ENCODE measurements at regions not wholly inside any gene's neighbourhood (a gene's known extent, or its start where the extent isn't known, plus 50 kb on each side); places are given as distances from the start of the nearest gene placed in this dataset.
"Not testable (repeated sequence)": the region's sequence is repeated elsewhere in the genome, so short reads cannot be mapped to it uniquely, and the experiment has no call there.

DNA sequence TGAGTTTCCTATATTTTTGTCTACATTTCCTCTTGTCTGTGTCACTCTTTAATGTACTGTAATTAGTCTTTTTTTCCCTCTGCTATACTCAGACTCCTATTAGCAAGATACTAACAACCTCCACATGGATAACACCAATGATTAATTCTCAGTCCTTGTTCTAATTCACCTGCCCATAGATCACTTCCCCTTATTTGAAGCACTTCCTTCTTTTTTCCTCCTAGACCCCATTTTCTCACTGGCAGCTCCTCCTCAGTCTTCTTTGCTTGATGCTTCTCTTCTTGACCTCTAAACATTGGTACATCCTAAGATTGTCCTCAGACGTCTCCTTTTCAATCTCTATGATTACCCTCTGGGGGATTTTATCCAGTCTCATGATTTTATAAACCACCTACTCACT, 98.2 kb upstream of the IMMP2L start:
- DNase-seq: no peak
- H3K36me3 ChIP-seq (ENCODE audit: control insufficient read depth, insufficient read depth, low read length): no peaks in the 10 kb centered on the region
- Mint-ChIP-seq H3K9me3 (peaks cover 0 to 2% (median 0%) of the 10 kb centered on the region in 7 donors), H3K27ac (no peak overlapping the region), H3K36me3 (no peaks in the 10 kb centered on the region), H3K4me1 (no peaks in the 10 kb centered on the region), H3K4me3 (no peak overlapping the region), H3K27me3 (peaks cover 3% of the 10 kb centered on the region)
- H3K4me3 ChIP-seq (ENCODE audit: low read depth, low read length): no peak overlapping the region
- no peaks in the 10 kb centered on the region for H3K27me3 ChIP-seq (ENCODE audit: control insufficient read depth, insufficient read depth, low read length)
- no peaks in the 10 kb centered on the region for H3K4me1 ChIP-seq (ENCODE audit: control insufficient read depth, insufficient read depth, low read length, poor library complexity, severe bottlenecking)
- H3K27ac ChIP-seq (ENCODE audit: insufficient read depth, low read length, poor library complexity, severe bottlenecking): no peak overlapping the region
- no peak for ATAC-seq (ENCODE audit: low read depth in 2 of 2)
- H3K9me3 ChIP-seq (ENCODE audit: control insufficient read depth in 2 of 2, low read length in 2 of 2): no peaks in the 10 kb centered on the region

DNA sequence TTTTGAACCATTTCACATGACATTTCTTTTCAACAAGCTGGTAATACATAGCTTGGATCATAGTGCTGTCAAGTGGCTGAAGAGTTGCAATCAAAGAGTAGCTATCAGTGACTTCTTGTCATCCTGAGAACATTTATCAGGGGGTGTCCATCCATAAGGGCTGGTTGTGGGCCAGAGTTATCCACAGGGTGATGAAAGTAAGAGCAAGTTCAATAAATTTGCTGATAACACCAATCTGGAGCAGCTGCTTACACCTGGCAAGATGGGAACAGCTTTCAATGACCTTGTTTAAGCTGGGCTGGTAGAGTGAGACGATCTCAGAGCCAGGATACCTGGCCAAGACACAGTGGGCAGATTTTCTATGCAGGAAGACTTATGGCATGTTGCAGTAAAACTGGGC, 96.3 kb upstream of the IMMP2L start:
- no peak overlapping the region for H3K4me3 Mint-ChIP-seq
- no peaks in the 10 kb centered on the region for H3K4me1 Mint-ChIP-seq
- Histone ChIP-seq H3K36me3 (ENCODE audit: control insufficient read depth, insufficient read depth, low read length) (no peaks in the 10 kb centered on the region), H3K27me3 (ENCODE audit: control insufficient read depth, insufficient read depth, low read length) (no peaks in the 10 kb centered on the region), H3K27ac (ENCODE audit: insufficient read depth, low read length, poor library complexity, severe bottlenecking) (no peak overlapping the region), H3K9me3 (ENCODE audit: control insufficient read depth in 2 of 2, low read length in 2 of 2) (no peaks in the 10 kb centered on the region), H3K4me1 (ENCODE audit: control insufficient read depth, insufficient read depth, low read length, poor library complexity, severe bottlenecking) (no peaks in the 10 kb centered on the region), H3K4me3 (ENCODE audit: low read depth, low read length) (no peak overlapping the region)
- DNase-seq (no peak), ATAC-seq (ENCODE audit: low read depth in 2 of 2) (no peak)
- H3K27me3 Mint-ChIP-seq: no peaks in the 10 kb centered on the region
- H3K27ac Mint-ChIP-seq: no peak overlapping the region
- H3K9me3 Mint-ChIP-seq: peaks cover 0 to 4% (median 0%) of the 10 kb centered on the region in 7 donors
- H3K36me3 Mint-ChIP-seq: no peaks in the 10 kb centered on the region

DNA sequence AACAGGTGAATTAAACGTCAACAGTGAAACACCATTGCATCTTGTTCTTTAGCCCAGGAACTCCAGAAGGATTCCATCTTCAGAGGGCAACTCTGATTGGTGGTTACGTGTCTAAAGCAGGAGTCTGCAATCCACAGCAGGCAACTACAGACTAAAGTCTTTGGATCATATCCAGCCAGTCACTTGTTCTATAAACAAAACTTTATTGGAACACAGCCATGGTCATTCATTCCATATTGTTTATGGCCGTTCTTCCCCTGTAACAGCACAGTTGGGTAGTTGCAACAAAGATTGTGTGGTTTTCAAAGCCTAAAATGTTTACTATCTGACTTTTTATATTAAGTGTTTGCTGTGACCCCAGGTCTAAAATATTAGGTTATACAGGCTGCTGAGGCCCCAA, 94.7 kb upstream of the IMMP2L start:
- no peak overlapping the region for H3K27ac Mint-ChIP-seq
- H3K9me3 ChIP-seq (ENCODE audit: control insufficient read depth in 2 of 2, low read length in 2 of 2): no peaks in the 10 kb centered on the region
- DNase-seq (no peak), ATAC-seq (ENCODE audit: low read depth in 2 of 2) (no peak)
- peaks cover 0 to 6% (median 0%) of the 10 kb centered on the region in 7 donors for H3K9me3 Mint-ChIP-seq
- H3K27me3 Mint-ChIP-seq: no peaks in the 10 kb centered on the region
- no peaks in the 10 kb centered on the region for H3K36me3 ChIP-seq (ENCODE audit: control insufficient read depth, insufficient read depth, low read length)
- H3K27ac ChIP-seq (ENCODE audit: insufficient read depth, low read length, poor library complexity, severe bottlenecking): no peak overlapping the region
- no peaks in the 10 kb centered on the region for H3K4me1 ChIP-seq (ENCODE audit: control insufficient read depth, insufficient read depth, low read length, poor library complexity, severe bottlenecking)
- no peak overlapping the region for H3K4me3 ChIP-seq (ENCODE audit: low read depth, low read length)
- H3K36me3 Mint-ChIP-seq: no peaks in the 10 kb centered on the region
- H3K4me3 Mint-ChIP-seq: no peak overlapping the region
- H3K4me1 Mint-ChIP-seq: no peaks in the 10 kb centered on the region
- H3K27me3 ChIP-seq (ENCODE audit: control insufficient read depth, insufficient read depth, low read length): no peaks in the 10 kb centered on the region

DNA sequence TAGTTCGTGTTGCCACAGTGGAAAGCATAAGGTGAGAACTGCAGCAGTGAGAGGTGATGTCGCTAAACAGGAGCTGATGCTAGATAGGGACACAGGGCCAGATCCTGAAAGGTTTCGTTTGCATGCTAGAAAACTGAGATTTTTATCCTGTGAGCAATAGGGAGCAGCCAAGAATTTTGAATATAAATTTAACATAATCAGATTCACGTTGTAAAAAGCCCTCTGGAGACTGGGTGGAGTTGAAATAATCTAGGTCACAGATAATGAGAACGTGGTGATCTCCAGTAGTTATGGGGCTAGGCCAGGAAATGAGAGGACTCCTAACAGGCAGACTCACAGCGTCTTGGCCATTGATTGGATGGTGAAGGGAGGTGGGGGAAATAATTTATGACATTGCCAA, 92.1 kb upstream of the IMMP2L start:
- Histone ChIP-seq H3K4me1 (ENCODE audit: control insufficient read depth, insufficient read depth, low read length, poor library complexity, severe bottlenecking) (no peaks in the 10 kb centered on the region), H3K27ac (ENCODE audit: insufficient read depth, low read length, poor library complexity, severe bottlenecking) (no peak overlapping the region), H3K36me3 (ENCODE audit: control insufficient read depth, insufficient read depth, low read length) (no peaks in the 10 kb centered on the region), H3K27me3 (ENCODE audit: control insufficient read depth, insufficient read depth, low read length) (no peaks in the 10 kb centered on the region), H3K9me3 (ENCODE audit: control insufficient read depth in 2 of 2, low read length in 2 of 2) (no peaks in the 10 kb centered on the region), H3K4me3 (ENCODE audit: low read depth, low read length) (no peak overlapping the region)
- ATAC-seq (ENCODE audit: low read depth in 2 of 2) (no peak), DNase-seq (no peak)
- no peaks in the 10 kb centered on the region for H3K27me3 Mint-ChIP-seq
- H3K9me3 Mint-ChIP-seq: peaks cover 0 to 5% (median 0%) of the 10 kb centered on the region in 7 donors
- H3K4me3 Mint-ChIP-seq: no peak overlapping the region
- H3K36me3 Mint-ChIP-seq: no peaks in the 10 kb centered on the region
- no peaks in the 10 kb centered on the region for H3K4me1 Mint-ChIP-seq
- H3K27ac Mint-ChIP-seq: no peak overlapping the region

DNA sequence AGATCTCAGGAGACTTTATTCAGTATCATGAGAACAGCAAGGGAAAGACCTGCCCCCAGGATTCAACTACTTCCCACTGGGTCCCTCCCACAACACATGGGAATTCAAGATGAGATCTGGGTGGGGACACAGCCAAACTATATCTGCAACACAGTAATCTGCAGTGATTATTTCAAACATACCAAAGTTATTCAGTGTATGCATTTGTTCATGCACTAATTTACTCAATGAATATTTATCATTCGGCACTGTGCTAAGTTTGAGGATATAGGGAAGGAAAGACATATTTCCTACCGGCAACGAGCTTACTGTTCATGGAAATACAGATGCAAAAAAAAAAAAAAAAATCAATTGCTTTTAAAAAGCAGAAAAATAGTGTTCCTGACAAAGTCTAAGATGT, 91.6 kb upstream of the IMMP2L start:
- ATAC-seq (ENCODE audit: low read depth in 2 of 2): no peak
- H3K36me3 Mint-ChIP-seq: no peaks in the 10 kb centered on the region
- peaks cover 0 to 5% (median 0%) of the 10 kb centered on the region in 7 donors for H3K9me3 Mint-ChIP-seq
- Histone ChIP-seq H3K27me3 (ENCODE audit: control insufficient read depth, insufficient read depth, low read length) (no peaks in the 10 kb centered on the region), H3K36me3 (ENCODE audit: control insufficient read depth, insufficient read depth, low read length) (no peaks in the 10 kb centered on the region), H3K27ac (ENCODE audit: insufficient read depth, low read length, poor library complexity, severe bottlenecking) (no peak overlapping the region), H3K9me3 (ENCODE audit: control insufficient read depth in 2 of 2, low read length in 2 of 2) (no peaks in the 10 kb centered on the region), H3K4me1 (ENCODE audit: control insufficient read depth, insufficient read depth, low read length, poor library complexity, severe bottlenecking) (no peaks in the 10 kb centered on the region), H3K4me3 (ENCODE audit: low read depth, low read length) (no peak overlapping the region)
- H3K4me3 Mint-ChIP-seq: no peak overlapping the region
- no peak overlapping the region for H3K27ac Mint-ChIP-seq
- H3K27me3 Mint-ChIP-seq: no peaks in the 10 kb centered on the region
- DNase-seq: no peak
- no peaks in the 10 kb centered on the region for H3K4me1 Mint-ChIP-seq

DNA sequence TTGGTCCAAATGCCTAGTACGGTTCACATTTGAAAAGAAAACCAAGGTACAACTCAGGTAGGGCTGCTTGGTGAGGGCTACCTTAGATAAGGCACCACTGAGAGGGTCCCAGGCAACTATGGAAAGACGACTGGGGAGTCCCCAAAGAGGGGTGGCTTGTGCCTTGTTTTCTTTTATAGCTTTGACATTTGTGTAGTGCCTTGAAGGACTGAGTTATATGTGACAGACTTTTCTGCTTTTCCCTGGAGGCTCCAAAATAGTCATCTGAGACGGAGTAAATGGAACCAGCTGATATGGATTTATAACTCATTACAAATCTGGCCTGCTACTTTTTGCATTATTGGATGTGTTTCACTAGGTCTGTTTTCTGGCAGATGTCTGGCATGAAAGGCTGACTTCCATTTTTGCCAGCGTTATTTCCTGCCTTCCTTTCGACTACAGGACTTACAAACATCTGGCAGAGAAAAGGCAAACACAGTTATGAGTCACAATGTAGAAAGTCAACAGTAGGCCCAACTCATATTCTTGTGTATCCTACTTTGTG, 88.2 kb upstream of the IMMP2L start:
- Histone ChIP-seq H3K9me3 (ENCODE audit: control insufficient read depth in 2 of 2, low read length in 2 of 2) (no peaks in the 10 kb centered on the region), H3K4me3 (ENCODE audit: low read depth, low read length) (no peak overlapping the region), H3K27ac (ENCODE audit: insufficient read depth, low read length, poor library complexity, severe bottlenecking) (no peak overlapping the region), H3K36me3 (ENCODE audit: control insufficient read depth, insufficient read depth, low read length) (no peaks in the 10 kb centered on the region), H3K4me1 (ENCODE audit: control insufficient read depth, insufficient read depth, low read length, poor library complexity, severe bottlenecking) (no peaks in the 10 kb centered on the region), H3K27me3 (ENCODE audit: control insufficient read depth, insufficient read depth, low read length) (no peaks in the 10 kb centered on the region)
- DNase-seq (no peak), ATAC-seq (ENCODE audit: low read depth in 2 of 2) (no peak)
- Mint-ChIP-seq H3K27ac (no peak overlapping the region), H3K4me1 (no peaks in the 10 kb centered on the region), H3K27me3 (no peaks in the 10 kb centered on the region), H3K9me3 (peaks cover 0 to 5% (median 0%) of the 10 kb centered on the region in 7 donors), H3K36me3 (no peaks in the 10 kb centered on the region), H3K4me3 (no peak overlapping the region)

DNA sequence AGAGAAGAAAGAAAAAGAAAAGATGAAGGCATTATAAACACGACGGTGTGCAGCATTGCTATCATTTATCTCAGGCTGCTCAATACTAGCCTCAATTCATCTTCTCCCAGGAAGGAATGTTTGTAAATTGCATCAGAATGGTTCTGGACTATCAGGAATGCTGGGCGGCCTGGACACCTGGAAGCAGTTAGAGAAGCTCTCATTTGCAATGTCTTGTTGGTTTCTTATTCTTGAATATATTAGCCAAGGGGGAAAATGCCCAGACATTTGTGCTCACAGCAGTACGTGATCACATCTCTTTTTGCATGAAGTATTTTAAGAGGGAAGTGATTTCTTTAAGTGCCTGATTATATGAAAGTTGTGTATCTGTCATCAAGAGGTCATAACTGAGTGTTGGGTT, 85.6 kb upstream of the IMMP2L start:
- no peak overlapping the region for H3K27ac Mint-ChIP-seq

DNA sequence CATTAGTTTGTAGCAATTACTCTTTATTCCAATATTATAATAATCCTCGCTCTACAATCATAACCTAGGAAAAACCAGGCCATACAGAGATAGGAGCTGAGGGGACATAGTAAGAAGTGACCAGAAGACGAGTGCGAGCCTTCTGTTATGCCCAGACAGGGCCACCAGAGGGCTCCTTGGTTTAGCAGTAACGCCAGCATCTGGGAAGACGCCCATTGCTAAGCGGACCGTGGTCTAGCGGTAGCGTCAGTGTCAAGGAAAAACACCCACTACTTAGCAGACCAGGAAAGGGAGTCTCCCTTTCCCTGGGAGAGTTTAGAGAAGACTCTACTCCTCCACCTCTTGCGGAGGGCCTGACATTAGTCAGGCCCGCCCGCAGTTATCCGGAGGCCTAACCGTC, 82.3 kb upstream of the IMMP2L start:
- not testable (repeated sequence) for H3K4me3 ChIP-seq (ENCODE audit: low read depth, low read length); H3K9me3 Mint-ChIP-seq; DNase-seq; H3K36me3 Mint-ChIP-seq; H3K9me3 ChIP-seq (ENCODE audit: control insufficient read depth in 2 of 2, low read length in 2 of 2); H3K27ac Mint-ChIP-seq; H3K4me3 Mint-ChIP-seq; H3K36me3 ChIP-seq (ENCODE audit: control insufficient read depth, insufficient read depth, low read length); H3K4me1 ChIP-seq (ENCODE audit: control insufficient read depth, insufficient read depth, low read length, poor library complexity, severe bottlenecking); H3K4me1 Mint-ChIP-seq; H3K27ac ChIP-seq (ENCODE audit: insufficient read depth, low read length, poor library complexity, severe bottlenecking); H3K27me3 Mint-ChIP-seq; H3K27me3 ChIP-seq (ENCODE audit: control insufficient read depth, insufficient read depth, low read length); ATAC-seq (ENCODE audit: low read depth in 2 of 2)

More for the DNA sequence above, 85.6 kb upstream of the IMMP2L start:
- DNase-seq: no peak
- Histone ChIP-seq H3K4me3 (ENCODE audit: low read depth, low read length) (no peak overlapping the region), H3K9me3 (ENCODE audit: control insufficient read depth in 2 of 2, low read length in 2 of 2) (no peaks in the 10 kb centered on the region), H3K27me3 (ENCODE audit: control insufficient read depth, insufficient read depth, low read length) (no peaks in the 10 kb centered on the region), H3K36me3 (ENCODE audit: control insufficient read depth, insufficient read depth, low read length) (no peaks in the 10 kb centered on the region), H3K4me1 (ENCODE audit: control insufficient read depth, insufficient read depth, low read length, poor library complexity, severe bottlenecking) (no peaks in the 10 kb centered on the region), H3K27ac (ENCODE audit: insufficient read depth, low read length, poor library complexity, severe bottlenecking) (no peak overlapping the region)
- Mint-ChIP-seq H3K9me3 (peaks cover 0 to 4% (median 1%) of the 10 kb centered on the region in 7 donors), H3K4me3 (no peak overlapping the region), H3K27me3 (peaks cover 2% of the 10 kb centered on the region), H3K36me3 (no peaks in the 10 kb centered on the region), H3K4me1 (no peaks in the 10 kb centered on the region)
- ATAC-seq (ENCODE audit: low read depth in 2 of 2): no peak
